ENCODE measurements at regions not wholly inside any gene's neighbourhood (a gene's known extent, or its start where the extent isn't known, plus 50 kb on each side); places are given as distances from the start of the nearest gene placed in this dataset.
"Not testable (repeated sequence)": the region's sequence is repeated elsewhere in the genome, so short reads cannot be mapped to it uniquely, and the experiment has no call there.

- DNase-seq (ENCODE audit: low spot score), result no peak
Observed at GRCh38 chr12:42030588-42030987, 114.1 kb downstream of the GXYLT1 start.

DNA sequence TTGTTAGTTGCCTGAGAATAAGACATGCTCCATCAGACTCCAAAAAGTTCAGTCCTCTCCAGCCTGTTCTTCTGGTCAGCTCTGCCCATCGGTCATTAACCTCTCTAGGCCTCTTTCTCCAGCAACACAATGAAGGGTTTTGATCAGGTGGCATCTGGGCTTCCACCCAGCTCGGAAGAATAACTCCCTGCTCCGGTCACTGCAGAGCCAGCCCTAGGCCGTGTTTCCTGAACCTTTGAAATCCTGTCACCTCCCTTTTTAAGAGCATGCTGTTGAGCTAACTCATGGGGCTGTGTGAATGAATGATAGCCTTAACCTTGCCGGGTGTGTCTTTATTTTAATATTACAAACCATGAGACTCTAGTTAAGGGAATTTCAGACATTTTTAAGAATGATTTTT, 117.1 kb downstream of the GXYLT1 start:
- DNase-seq (ENCODE audit: low spot score), result no peak

- DNase-seq (ENCODE audit: low spot score), result no peak
Observed at GRCh38 chr12:42024495-42024830, 120.2 kb downstream of the GXYLT1 start.

GRCh38 chr12:42023733-42024494, 120.8 kb downstream of the GXYLT1 start:
- peak; percentile 72 for DNase-seq (ENCODE audit: low spot score)

DNA sequence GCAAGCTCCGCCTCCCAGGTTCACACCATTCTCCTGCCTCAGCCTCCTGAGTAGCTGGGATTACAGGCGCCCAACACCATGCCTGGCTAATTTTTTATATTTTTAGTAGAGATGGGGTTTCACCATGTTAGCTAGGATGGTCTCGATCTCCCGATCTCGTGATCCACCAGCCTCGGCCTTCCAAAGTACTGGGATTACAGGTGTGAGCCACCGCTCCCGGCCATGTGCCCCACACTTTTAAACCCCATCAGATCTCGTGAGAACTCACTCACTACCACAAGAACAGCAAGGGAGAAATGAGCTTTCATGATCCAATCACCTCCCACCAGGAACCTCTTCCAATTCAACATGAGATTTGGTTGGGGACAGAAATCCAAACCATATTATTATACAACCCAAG, 122.7 kb downstream of the GXYLT1 start:
- DNase-seq (ENCODE audit: low spot score), result not testable (repeated sequence)

DNA sequence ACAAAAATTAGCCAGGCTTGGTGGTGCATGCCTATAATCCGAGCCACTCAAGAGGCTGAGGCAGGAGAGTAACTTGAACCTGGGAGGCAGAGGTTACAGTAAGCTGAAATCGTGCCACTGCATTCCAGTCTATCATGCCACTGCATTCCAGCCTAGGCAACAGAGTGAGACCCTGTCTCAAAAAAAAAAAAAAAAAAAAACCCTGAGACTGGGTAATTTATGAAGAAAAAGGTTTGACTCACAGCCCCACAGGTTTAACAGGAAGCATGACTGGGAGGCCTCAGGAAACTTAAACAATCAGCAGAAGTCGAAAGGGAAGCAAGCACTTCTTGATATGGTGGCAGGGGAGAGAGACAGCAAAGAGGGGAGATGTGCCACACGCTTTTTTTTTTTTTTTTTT, 123.2 kb downstream of the GXYLT1 start:
- DNase-seq (ENCODE audit: low spot score), result no peak

DNA sequence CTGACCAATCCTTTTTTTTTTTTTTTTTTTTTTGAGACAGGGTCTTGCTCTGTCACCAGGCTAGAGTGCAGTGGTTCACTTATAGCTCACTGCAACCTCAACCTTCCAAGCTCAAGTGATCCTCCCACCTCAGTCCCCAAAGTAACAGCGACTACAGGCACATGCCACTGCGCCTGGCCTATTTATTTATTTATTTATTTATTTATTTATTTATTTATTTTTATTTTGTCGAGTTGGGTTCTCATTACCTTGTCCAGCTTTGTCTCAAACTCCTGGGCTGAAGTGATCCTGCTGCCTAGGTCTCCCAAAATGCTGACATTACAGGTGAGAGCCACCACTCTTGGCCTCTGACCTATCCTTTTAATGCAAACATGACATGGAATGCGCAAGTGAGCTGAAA, 124.4 kb downstream of the GXYLT1 start:
- DNase-seq (ENCODE audit: low spot score), result no peak

GRCh38 chr12:42019746-42020145, 124.9 kb downstream of the GXYLT1 start:
- DNase-seq (ENCODE audit: low spot score), result no peak

DNA sequence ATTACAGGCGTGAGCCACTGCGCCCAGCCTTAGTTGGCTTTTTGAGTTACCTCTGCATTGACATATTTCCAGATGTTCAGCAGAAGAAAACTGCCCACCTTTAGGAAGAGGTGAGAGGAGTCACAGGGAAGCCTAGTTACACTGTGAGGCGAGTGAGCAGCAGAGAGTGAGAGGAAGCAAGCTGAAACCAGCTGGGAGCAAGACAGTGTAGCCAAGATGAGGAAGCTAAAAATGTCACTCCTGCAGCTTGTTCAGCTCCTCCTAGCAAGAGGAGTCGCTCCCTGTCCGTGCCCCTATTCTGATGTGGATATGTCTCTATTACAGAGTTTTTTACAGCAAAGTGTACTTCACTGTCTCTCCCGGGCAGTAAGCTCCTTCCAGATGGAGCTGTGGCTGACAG, 127.6 kb downstream of the GXYLT1 start:
- DNase-seq (ENCODE audit: low spot score), result no peak

DNA sequence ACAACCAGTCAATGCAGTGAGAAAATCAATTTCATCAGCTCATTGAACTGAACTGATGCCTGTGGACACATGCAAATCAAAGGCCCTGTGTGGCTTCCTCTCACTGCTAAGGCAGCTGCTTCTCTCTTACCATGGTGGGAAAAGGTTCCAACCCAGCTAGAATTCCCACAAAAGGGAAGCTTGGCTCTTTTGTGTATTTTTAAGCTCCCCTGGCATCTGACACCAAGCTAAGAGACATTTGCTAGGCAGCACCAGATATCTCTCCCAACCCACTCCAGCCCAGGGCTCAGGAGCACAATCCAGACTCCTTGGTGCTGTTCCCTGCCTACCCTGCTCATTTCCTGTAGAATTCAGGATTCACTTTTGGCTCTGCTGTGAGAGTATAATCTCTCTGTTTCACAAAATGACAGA, 129.6 kb downstream of the GXYLT1 start:
- DNase-seq (ENCODE audit: low spot score), result no peak

DNA sequence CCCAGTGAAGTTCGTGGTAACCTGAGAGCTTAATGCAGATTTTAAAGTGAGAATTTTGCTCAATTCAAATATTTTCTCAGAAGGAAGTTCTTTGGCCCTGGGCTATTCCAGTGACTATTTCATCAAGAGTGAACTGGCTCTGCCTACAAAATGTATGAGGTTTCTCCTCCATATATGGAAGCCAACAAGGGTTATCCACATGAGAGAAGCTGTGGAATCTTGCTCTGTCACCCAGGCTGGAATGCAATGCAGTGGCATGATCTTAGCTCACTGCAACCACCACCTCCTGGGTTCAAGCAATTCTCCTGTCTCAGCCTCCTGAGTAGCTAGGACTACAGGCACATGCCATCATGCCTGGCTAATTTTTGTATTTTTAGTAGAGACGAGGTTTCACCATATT, 132.2 kb downstream of the GXYLT1 start:
- not testable (repeated sequence) for DNase-seq (ENCODE audit: low spot score)

DNA sequence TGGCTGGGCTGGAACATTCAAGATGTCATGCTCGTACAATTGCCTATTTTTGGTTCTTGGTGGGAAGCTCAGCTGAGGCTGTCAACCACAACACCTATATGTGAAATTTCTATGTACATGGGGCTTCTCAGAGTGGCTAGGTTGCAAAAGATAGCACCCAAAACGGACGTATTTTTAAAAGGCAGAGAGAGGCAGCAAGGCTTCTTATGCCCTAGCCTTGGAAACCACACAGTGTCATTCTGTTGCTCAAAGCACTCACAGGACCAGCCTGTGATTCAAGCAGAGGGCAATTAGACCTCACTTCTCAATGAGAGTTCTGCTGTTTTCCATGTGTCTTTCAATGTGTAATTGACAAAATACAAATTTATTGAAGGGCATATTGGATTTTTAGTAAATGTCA, 134.0 kb downstream of the GXYLT1 start:
- DNase-seq (ENCODE audit: low spot score), result no peak

DNA sequence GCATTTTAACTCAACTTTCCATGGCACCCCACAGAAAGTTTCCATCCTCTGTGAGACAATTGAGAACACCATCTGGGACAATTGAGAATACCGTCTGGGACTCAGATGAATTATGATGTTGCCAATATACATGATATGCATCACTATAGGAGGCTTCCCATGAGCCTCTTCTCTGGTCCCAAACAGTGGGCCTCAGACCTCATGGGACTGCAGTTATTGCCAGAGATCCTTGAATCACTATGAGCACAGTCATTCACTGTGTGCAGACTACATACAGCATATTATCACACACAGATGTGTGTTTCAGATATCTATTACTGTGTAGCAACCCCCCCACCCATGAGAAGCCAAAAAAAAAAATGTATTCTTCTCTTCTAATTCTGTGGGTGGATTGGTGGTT, 134.4 kb downstream of the GXYLT1 start:
- DNase-seq (ENCODE audit: low spot score), result no peak

GRCh38 chr12:42008996-42009395, 135.7 kb downstream of the GXYLT1 start:
- DNase-seq (ENCODE audit: low spot score), result no peak

- DNase-seq (ENCODE audit: low spot score), result no peak
Observed at GRCh38 chr12:42003031-42003430, 141.6 kb downstream of the GXYLT1 start.

- no peak for DNase-seq (ENCODE audit: low spot score)
Observed at GRCh38 chr12:42002563-42002962, 142.1 kb downstream of the GXYLT1 start.

DNA sequence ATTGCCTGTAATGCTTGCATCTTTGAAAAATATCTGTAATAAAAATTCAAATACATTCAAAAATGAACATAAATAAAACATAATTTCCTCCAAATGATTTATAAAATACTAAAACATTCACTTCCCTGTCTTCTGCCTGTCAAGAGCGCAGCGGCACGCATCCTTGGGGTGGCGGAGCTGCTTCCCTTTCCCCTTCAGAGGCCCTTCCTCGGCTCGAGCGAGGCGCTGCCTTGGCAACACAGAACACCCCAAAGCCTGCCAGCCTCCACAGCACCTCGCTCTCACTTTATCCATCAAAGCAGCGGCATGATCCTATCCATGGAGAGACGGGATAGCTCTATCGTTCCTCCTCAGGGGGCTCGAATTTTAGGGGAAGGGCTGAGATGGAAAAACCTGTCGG, 146.2 kb downstream of the GXYLT1 start:
- DNase-seq (ENCODE audit: low spot score), result no peak

DNA sequence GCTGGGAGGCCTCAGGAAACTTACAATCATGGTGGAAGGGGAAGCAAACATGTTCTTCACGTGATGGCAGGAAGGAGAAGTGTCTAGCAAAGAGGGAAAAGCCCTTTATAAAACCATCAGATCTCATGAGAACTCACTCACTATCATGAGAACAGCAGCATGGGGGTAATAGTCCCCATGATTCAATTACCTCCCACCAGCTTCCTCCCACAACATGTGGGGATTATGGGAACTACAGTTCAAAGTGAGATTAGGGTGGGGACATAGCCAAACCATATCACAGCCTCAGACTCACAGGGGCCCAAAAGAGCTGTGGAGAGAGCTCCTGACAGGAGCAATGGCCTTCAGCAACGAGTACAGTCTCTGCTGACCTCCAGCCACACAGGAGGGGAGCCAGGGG, 151.4 kb downstream of the GXYLT1 start:
- no peak for DNase-seq (ENCODE audit: low spot score)

DNA sequence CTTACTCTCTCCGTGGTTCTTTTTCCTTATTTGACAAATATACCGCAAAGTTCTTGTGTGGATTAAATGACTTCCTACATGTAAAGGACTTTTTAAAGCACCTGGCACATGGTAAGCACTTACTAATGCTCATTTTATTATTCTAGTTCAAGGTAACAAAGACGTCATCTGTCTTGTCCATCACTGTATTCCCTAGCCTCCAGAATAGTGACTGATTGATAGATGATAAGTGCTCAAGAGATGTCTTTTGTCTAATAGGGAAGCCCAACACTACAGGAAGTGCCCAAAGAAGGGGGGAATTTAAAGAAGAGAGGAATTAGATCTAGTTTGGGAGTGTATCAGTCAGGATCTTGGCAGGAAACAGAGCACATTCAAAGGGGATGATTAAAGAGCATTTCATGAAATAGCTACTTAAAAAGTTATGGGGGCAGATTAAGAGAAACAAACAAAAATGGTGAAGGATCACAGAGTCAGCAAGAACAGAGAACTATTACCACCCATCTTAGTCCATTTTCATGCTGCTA, 151.9 kb downstream of the GXYLT1 start:
- DNase-seq (ENCODE audit: low spot score), result no peak

DNA sequence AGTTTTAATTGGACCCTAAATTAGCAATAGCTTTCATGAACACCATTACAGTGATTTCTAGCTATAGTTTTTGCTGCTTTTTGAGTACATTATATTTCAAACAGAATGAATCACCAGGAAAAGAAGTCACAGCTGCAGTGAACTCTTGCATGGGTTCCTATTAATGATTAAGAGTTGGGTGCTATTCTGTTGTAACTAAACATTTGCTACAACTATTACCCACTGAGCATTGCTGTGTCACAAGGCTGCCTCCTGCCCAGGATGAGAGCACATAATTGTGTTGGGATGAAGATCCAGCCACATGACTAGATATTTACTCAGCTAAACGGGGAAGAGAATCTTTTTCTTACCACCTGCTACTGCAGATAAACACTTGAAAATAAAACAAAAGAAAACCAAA, 152.7 kb downstream of the GXYLT1 start:
- DNase-seq (ENCODE audit: low spot score), result no peak

DNA sequence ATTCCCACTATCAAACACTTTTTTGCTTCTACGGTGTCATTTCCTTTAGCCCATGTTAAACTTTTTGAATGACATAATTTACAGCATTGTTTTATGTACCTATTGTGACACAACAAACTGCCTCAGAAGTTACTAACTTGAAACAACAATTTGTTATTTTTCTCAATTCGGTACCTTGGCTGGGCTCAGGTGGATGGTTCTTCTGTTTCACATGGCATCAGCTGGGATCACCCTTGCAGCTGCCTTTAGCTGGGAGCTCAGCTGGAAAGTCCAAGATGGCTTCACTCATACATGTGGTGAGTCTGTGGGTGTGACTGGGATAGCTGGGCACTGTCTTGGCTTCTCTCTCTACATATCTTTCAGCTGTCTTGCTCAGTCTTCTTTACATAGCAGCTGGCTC, 156.0 kb downstream of the GXYLT1 start:
- DNase-seq (ENCODE audit: low spot score), result no peak

GRCh38 chr12:41986513-41986912, 158.2 kb downstream of the GXYLT1 start:
- DNase-seq (ENCODE audit: low spot score), result not testable (repeated sequence)

- DNase-seq (ENCODE audit: low spot score), result no peak
Observed at GRCh38 chr12:41983856-41984255, 160.8 kb downstream of the GXYLT1 start.

DNA sequence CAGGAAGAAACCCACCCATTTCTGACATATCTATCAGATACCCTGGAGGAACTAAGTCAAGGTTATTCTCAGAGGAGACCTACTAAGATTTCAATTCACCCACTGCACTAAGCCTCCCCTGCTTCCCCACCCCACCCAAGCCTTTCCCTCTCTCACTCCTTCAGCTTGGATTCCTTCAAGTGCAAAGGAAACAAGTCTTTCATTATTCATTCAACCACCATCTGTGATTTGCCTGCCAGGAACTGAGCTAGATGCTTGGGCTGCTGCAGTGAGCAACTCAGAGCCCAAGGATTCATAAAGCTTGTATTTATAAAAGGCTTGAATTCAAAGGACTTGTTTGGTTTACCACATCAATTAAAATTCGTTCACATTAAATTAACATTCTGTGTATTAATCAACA, 161.3 kb downstream of the GXYLT1 start:
- no peak for DNase-seq (ENCODE audit: low spot score)
